ENCODE measurements at regions not wholly inside any gene's neighbourhood (a gene's known extent, or its start where the extent isn't known, plus 50 kb on each side); places are given as distances from the start of the nearest gene placed in this dataset.

- Histone ChIP-seq H3K27me3 (peaks cover 4% of the 10 kb centered on the region), H3K4me3 (no peak overlapping the region), H3K27ac (no peak overlapping the region), H3K36me3 (no peaks in the 10 kb centered on the region), H3K4me1 (ENCODE audit: insufficient read depth) (no peaks in the 10 kb centered on the region), H3K9me3 (no peaks in the 10 kb centered on the region)
- intact Hi-C loops (cut with DNase I) = no loop called here
- DNase-seq = no peak
- TF ChIP-seq EP300 (IDR thresholded peaks at IDR 0.05) (no peak), POLR2A (IDR thresholded peaks at IDR 0.05) (no peak), CTCF (IDR thresholded peaks at IDR 0.05) (no peak)
- WGBS, 3 donors = 1 to 8% (median 4%) methylated on average over 1 of the region's 1 CpG
Measured at GRCh38 chr1:82948386-82948785, 1050.5 kb downstream of the TTLL7 start.

- Histone ChIP-seq H3K27me3 (peaks cover 4% of the 10 kb centered on the region), H3K36me3 (no peaks in the 10 kb centered on the region), H3K27ac (no peak overlapping the region), H3K4me3 (no peak overlapping the region), H3K9me3 (no peaks in the 10 kb centered on the region), H3K4me1 (ENCODE audit: insufficient read depth) (no peaks in the 10 kb centered on the region)
- TF ChIP-seq CTCF (IDR thresholded peaks at IDR 0.05) (no peak), EP300 (IDR thresholded peaks at IDR 0.05) (no peak), POLR2A (IDR thresholded peaks at IDR 0.05) (no peak)
- intact Hi-C loops (cut with DNase I) = no loop called here
- 91 to 98% (median 94%) methylated on average over 2 of the region's 2 CpGs for WGBS, 3 donors
- DNase-seq = no peak
Measured at GRCh38 chr1:82947278-82947677, 1051.7 kb downstream of the TTLL7 start.

- TF ChIP-seq CTCF (IDR thresholded peaks at IDR 0.05) (no peak), EP300 (IDR thresholded peaks at IDR 0.05) (no peak)
- Histone ChIP-seq H3K9me3 (no peaks in the 10 kb centered on the region), H3K36me3 (no peaks in the 10 kb centered on the region), H3K27ac (no peak overlapping the region), H3K4me3 (no peak overlapping the region), H3K27me3 (peaks cover 4% of the 10 kb centered on the region), H3K4me1 (ENCODE audit: insufficient read depth) (no peaks in the 10 kb centered on the region)
- intact Hi-C loops (cut with DNase I) = no loop called here
- 94 to 100% (median 97%) methylated on average over 3 of the region's 3 CpGs for WGBS, 3 donors
- no peak for DNase-seq
Measured at GRCh38 chr1:82946096-82946605, 1052.8 kb downstream of the TTLL7 start.

GRCh38 chr1:82944822-82945221 is 1054.1 kb downstream of the TTLL7 start:
- 16 to 37% (median 30%) methylated on average over 1 of the region's 1 CpG for WGBS, 3 donors
- intact Hi-C loops (cut with DNase I) = no loop called here
- no peaks in the 10 kb centered on the region for H3K9me3 ChIP-seq
- no peak overlapping the region for H3K4me3 ChIP-seq
- no peak for TF ChIP-seq POLR2A (IDR thresholded peaks at IDR 0.05)
- TF ChIP-seq CTCF (IDR thresholded peaks at IDR 0.05) = no peak
- no peak for TF ChIP-seq EP300 (IDR thresholded peaks at IDR 0.05)
- DNase-seq = no peak
- H3K27ac ChIP-seq = no peak overlapping the region
- H3K27me3 ChIP-seq = peaks cover 4% of the 10 kb centered on the region
- no peaks in the 10 kb centered on the region for H3K4me1 ChIP-seq (ENCODE audit: insufficient read depth)
- no peaks in the 10 kb centered on the region for H3K36me3 ChIP-seq
